ENCODE measurements at regions not wholly inside any gene's neighbourhood (a gene's known extent, or its start where the extent isn't known, plus 50 kb on each side); places are given as distances from the start of the nearest gene placed in this dataset.

DNA sequence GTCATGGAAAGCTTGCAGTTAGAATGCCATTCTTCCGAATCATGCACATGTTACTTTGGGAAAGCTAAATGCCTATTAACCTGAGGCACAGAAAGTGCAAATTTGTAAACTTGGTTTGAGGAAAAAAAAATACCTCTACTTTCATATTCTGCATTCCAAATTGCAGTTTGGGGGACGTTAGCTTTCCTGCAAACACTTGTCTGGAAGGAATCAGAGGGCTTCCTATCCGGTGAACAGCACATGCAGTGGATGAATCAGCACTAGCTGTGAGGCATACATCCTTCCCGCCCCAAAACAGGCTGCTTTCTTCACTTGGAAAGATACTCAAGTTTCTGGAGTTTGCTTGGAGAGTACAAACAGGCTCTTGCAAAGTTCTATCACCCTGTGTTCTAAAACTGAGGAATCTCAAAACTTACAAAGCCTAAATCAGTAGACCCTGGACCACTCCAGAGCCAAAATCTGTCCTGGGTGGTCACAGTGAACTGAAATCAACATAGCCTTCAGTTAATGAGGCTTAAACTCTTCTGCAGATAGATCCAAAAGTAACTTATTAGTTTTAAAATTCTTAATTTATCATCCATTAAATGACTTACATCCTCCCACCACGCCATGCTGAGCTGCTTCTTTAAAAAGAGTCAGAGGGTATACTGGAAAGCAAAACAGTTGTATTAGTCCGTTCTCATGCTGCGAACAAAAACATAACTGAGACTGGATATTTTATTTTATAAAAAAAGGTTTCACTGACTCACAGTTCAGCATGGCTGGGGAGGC lies 802.3 kb upstream of the ARGLU1 start:
- TF ChIP-seq CTCF (conservative IDR thresholded peaks at IDR 0.05; ENCODE audit: low read depth, low read length): no peak
- TF ChIP-seq EZH2 (IDR thresholded peaks at IDR 0.05; ENCODE audit: borderline replicate concordance, low read depth, low read length, poor library complexity, severe bottlenecking): no peak

All from A673 (cell line).